CD14-positive monocyte (primary cell): ENCODE measurements at regions not wholly inside any gene's neighbourhood (a gene's known extent, or its start where the extent isn't known, plus 50 kb on each side); places are given as distances from the start of the nearest gene placed in this dataset.

Experiments
- DNase-seq, 3 donors: peaks; one replicate each; pipeline ENCODE4 v3.0.0-alpha.2; 2011 to 2022
- H2AFZ ChIP-seq: 2 replicates; pipeline ENCODE4 v1.6.0; 2012; ENCODE audit warnings: mild to moderate bottlenecking, low read depth, low read length, inconsistent platforms; ENCODE audit not compliant: insufficient read depth, poor library complexity, severe bottlenecking
- H3K27ac ChIP-seq, 2 donors: 1 replicate in 1 of 2; 2 replicates in 1 of 2; pipeline ENCODE4 v1.5.1; 2012 to 2013; ENCODE audit warnings: low read length in 2 of 2, control low read depth in 1 of 2, inconsistent platforms in 1 of 2, low read depth in 1 of 2, mild to moderate bottlenecking in 1 of 2
- H3K27me3 ChIP-seq, 2 donors: one replicate each; pipeline versions ENCODE4 v1.6.0 to v1.6.1; 2011 to 2013; ENCODE audit warnings: low read length in 2 of 2; ENCODE audit not compliant: control insufficient read depth in 2 of 2, insufficient read depth in 2 of 2
- H3K36me3 ChIP-seq, 2 donors: replicated peaks in 1 of 2; 1 replicate in 1 of 2; 2 replicates in 1 of 2; pipeline versions ENCODE4 v1.5.1 to v1.6.1; 2012 to 2013; ENCODE audit warnings: low read length in 2 of 2, control low read depth in 1 of 2, inconsistent platforms in 1 of 2, mild to moderate bottlenecking in 1 of 2; ENCODE audit not compliant: insufficient read depth in 2 of 2, control insufficient read depth in 1 of 2
- H3K4me1 ChIP-seq, 2 donors: 1 replicate in 1 of 2; 2 replicates in 1 of 2; pipeline versions ENCODE4 v1.5.1 to v1.6.1; 2012 to 2013; ENCODE audit warnings: low read length in 2 of 2, control low read depth in 1 of 2, inconsistent platforms in 1 of 2, mild to moderate bottlenecking in 1 of 2, moderate library complexity in 1 of 2; ENCODE audit not compliant: insufficient read depth in 2 of 2, control insufficient read depth in 1 of 2
- H3K4me2 ChIP-seq: replicated peaks from 2 replicates; pipeline ENCODE3; 2012; ENCODE audit warnings: low read length, moderate library complexity, mild to moderate bottlenecking; ENCODE audit not compliant: poor library complexity, severe bottlenecking; ENCODE audit errors: extremely low read depth
- H3K4me3 ChIP-seq, 3 experiments: fragments of 200-600 bp in 1 of 3; sonication (generic) in 1 of 3; replicated peaks in 1 of 3; 1 replicate in 2 of 3; 2 replicates in 1 of 3; pipeline ENCODE4 v1.5.1; 2011 to 2013; ENCODE audit warnings: low read length in 3 of 3, mild to moderate bottlenecking in 3 of 3, control low read depth in 2 of 3, low read depth in 2 of 3, inconsistent platforms in 1 of 3, moderate library complexity in 1 of 3
- H3K79me2 ChIP-seq: 2 replicates; pipeline ENCODE4 v1.6.0; 2012; ENCODE audit warnings: mild to moderate bottlenecking, control low read depth, inconsistent platforms, low read length, moderate library complexity; ENCODE audit not compliant: insufficient read depth
- H3K9ac ChIP-seq: 2 replicates; pipeline ENCODE4 v1.6.0; 2017; ENCODE audit warnings: low read length, mild to moderate bottlenecking; ENCODE audit not compliant: insufficient read depth, poor library complexity, severe bottlenecking
- H3K9me3 ChIP-seq, 2 donors: replicated peaks in 1 of 2; 1 replicate in 1 of 2; 2 replicates in 1 of 2; pipeline versions ENCODE4 v1.5.1 to v1.6.1; 2012 to 2013; ENCODE audit warnings: low read length in 2 of 2, control low read depth in 1 of 2; ENCODE audit not compliant: control insufficient read depth in 1 of 2, insufficient read depth in 1 of 2
- H4K20me1 ChIP-seq: 2 replicates; pipeline ENCODE4 v1.6.0; 2012; ENCODE audit warnings: mild to moderate bottlenecking, low read length, control low read depth, moderate library complexity; ENCODE audit not compliant: insufficient read depth
- H3K27ac Mint-ChIP-seq, 7 donors: one replicate each; pipeline ENCODE4 v1.8.0; 2020; ENCODE audit warnings: mild to moderate bottlenecking in 7 of 7, mixed read lengths in 7 of 7, moderate library complexity in 6 of 7, inconsistent platforms in 2 of 7
- H3K27me3 Mint-ChIP-seq, 3 donors: one replicate each; pipeline ENCODE4 v1.8.0; 2021 to 2022; ENCODE audit warnings: low read depth in 3 of 3, mild to moderate bottlenecking in 3 of 3, mixed read lengths in 3 of 3, moderate library complexity in 3 of 3, inconsistent platforms in 1 of 3
- H3K36me3 Mint-ChIP-seq, 2 donors: one replicate each; pipeline ENCODE4 v1.8.0; 2020; ENCODE audit warnings: mixed read lengths in 2 of 2, inconsistent platforms in 1 of 2, mild to moderate bottlenecking in 1 of 2
- H3K4me1 Mint-ChIP-seq: one replicate; pipeline ENCODE4 v1.8.0; 2020; ENCODE audit warnings: mild to moderate bottlenecking, mixed read lengths
- H3K4me3 Mint-ChIP-seq, 2 donors: one replicate each; pipeline ENCODE4 v1.8.0; 2020; ENCODE audit warnings: mild to moderate bottlenecking in 2 of 2, mixed read lengths in 2 of 2, moderate library complexity in 1 of 2
- H3K9me3 Mint-ChIP-seq, 7 donors: one replicate each; pipeline ENCODE4 v1.8.0; 2020 to 2022; ENCODE audit warnings: mixed read lengths in 7 of 7, mild to moderate bottlenecking in 6 of 7, moderate library complexity in 6 of 7, inconsistent platforms in 2 of 7
- intact Hi-C, 2 donors: fragments of 100-400 bp; cut with micrococcal nuclease; formaldehyde crosslinking; loops; one replicate each; pipeline versions ENCODE4 v1.15.0 to v1.15.1; 2023
- TF ChIP-seq, protein P1 (sequence below): fragments of 200-600 bp; IDR thresholded peaks from one replicate; pipeline ENCODE4 v1.8.0; 2022; ENCODE audit warnings: antibody characterized with exemption, mild to moderate bottlenecking

DNA sequence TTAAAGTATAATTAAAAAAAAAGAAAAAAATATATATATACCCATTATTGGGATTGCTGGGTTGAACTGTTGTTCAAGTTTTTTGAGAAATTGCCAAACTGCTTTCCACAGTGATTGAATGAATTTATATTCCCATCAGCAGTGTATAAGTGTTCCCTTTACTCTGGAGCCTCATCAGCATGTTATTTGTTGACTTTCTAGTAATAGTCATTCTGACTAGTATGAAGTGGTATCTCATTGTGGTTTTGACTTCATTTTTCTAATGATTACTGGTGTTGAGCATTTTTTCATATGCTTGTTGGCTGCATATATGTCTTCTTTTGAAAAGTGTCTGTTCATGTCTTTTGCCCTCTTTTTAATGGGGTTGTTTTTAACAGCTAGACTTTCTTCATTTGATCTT, 1260.8 kb upstream of the GJE1 start:
- no peaks in the 10 kb centered on the region for H3K27me3 Mint-ChIP-seq
- H3K27ac Mint-ChIP-seq: no peak overlapping the region
- H3K9me3 Mint-ChIP-seq: peaks cover 4 to 16% (median 9%) of the 10 kb centered on the region in 7 donors
- no peaks in the 10 kb centered on the region for H3K9me3 ChIP-seq
- intact Hi-C loops: no loop called here
- no peaks in the 10 kb centered on the region for H4K20me1 ChIP-seq
- H3K36me3 ChIP-seq: no peaks in the 10 kb centered on the region
- H2AFZ ChIP-seq: no peak overlapping the region
- no peak for DNase-seq
- H3K4me3 ChIP-seq: no peak overlapping the region
- no peaks in the 10 kb centered on the region for H3K36me3 Mint-ChIP-seq
- no peaks in the 10 kb centered on the region for H3K79me2 ChIP-seq
- H3K9ac ChIP-seq: no peak overlapping the region
- no peaks in the 10 kb centered on the region for H3K27me3 ChIP-seq
- H3K4me2 ChIP-seq: no peak overlapping the region
- TF ChIP-seq, protein P1, sequence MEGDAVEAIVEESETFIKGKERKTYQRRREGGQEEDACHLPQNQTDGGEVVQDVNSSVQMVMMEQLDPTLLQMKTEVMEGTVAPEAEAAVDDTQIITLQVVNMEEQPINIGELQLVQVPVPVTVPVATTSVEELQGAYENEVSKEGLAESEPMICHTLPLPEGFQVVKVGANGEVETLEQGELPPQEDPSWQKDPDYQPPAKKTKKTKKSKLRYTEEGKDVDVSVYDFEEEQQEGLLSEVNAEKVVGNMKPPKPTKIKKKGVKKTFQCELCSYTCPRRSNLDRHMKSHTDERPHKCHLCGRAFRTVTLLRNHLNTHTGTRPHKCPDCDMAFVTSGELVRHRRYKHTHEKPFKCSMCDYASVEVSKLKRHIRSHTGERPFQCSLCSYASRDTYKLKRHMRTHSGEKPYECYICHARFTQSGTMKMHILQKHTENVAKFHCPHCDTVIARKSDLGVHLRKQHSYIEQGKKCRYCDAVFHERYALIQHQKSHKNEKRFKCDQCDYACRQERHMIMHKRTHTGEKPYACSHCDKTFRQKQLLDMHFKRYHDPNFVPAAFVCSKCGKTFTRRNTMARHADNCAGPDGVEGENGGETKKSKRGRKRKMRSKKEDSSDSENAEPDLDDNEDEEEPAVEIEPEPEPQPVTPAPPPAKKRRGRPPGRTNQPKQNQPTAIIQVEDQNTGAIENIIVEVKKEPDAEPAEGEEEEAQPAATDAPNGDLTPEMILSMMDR: no peak
- H3K4me1 ChIP-seq: no peaks in the 10 kb centered on the region
- no peak overlapping the region for H3K27ac ChIP-seq
- no peak overlapping the region for H3K4me3 Mint-ChIP-seq
- peaks cover 4% of the 10 kb centered on the region for H3K4me1 Mint-ChIP-seq

DNA sequence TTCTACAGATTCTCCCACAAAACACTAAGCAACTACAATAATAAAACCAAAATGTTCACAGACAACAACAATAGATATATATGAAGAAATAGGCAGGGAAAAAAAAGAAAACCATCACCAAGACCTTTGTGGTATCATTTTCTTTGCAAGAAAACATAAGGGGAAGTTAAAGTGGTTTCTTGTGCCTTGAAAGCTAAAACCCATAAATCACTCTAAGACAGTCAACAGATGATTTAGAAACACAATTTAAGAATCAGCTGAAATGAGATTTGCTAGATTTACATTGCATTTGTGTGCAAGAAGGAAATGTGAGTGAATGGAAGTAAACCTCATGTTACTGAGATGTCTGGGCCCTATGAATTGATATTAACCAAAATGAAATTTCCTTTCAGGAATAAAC, 1265.4 kb upstream of the GJE1 start:
- peaks cover 1% of the 10 kb centered on the region for H3K4me1 Mint-ChIP-seq
- DNase-seq: no peak
- TF ChIP-seq, protein P1: no peak
- no peak overlapping the region for H3K4me3 Mint-ChIP-seq
- H3K36me3 ChIP-seq: no peaks in the 10 kb centered on the region
- peaks cover 0 to 21% (median 10%) of the 10 kb centered on the region in 7 donors for H3K9me3 Mint-ChIP-seq
- H3K27ac ChIP-seq: no peak overlapping the region
- no peak overlapping the region for H3K27ac Mint-ChIP-seq
- H3K4me3 ChIP-seq: no peak overlapping the region
- no peaks in the 10 kb centered on the region for H3K79me2 ChIP-seq
- H3K36me3 Mint-ChIP-seq: no peaks in the 10 kb centered on the region
- H3K27me3 Mint-ChIP-seq: no peaks in the 10 kb centered on the region
- no peaks in the 10 kb centered on the region for H4K20me1 ChIP-seq
- intact Hi-C loops: no loop called here
- H2AFZ ChIP-seq: no peak overlapping the region
- H3K4me1 ChIP-seq: no peaks in the 10 kb centered on the region
- H3K9ac ChIP-seq: no peak overlapping the region
- H3K27me3 ChIP-seq: no peaks in the 10 kb centered on the region
- H3K9me3 ChIP-seq: peaks cover 0 to 5% of the 10 kb centered on the region in 2 donors
- H3K4me2 ChIP-seq: no peak overlapping the region
